ENCODE measurements at regions not wholly inside any gene's neighbourhood (a gene's known extent, or its start where the extent isn't known, plus 50 kb on each side); places are given as distances from the start of the nearest gene placed in this dataset.
"Not testable (repeated sequence)": the region's sequence is repeated elsewhere in the genome, so short reads cannot be mapped to it uniquely, and the experiment has no call there.

GRCh38 chr4:159715180-159715579 is 612.3 kb downstream of the RAPGEF2 start:
- not testable (repeated sequence) for TF ChIP-seq CTCF (IDR thresholded peaks at IDR 0.05; ENCODE audit: insufficient read depth, low read depth, low read length); EZH2 (IDR thresholded peaks at IDR 0.05; ENCODE audit: insufficient read depth, low read length)
